Glutamatergic neuron (in vitro differentiated cells): ENCODE measurements at regions not wholly inside any gene's neighbourhood (a gene's known extent, or its start where the extent isn't known, plus 50 kb on each side); places are given as distances from the start of the nearest gene placed in this dataset.
"Not testable (repeated sequence)": the region's sequence is repeated elsewhere in the genome, so short reads cannot be mapped to it uniquely, and the experiment has no call there.

ENCODE experiments used
- DNase-seq: peaks from one replicate; pipeline ENCODE4 v3.0.0; 2022
- H3K27ac Mint-ChIP-seq: one replicate; pipeline ENCODE4 v1.8.0; 2020; ENCODE audit warnings: mild to moderate bottlenecking, mixed read lengths, inconsistent platforms; ENCODE audit not compliant: unreplicated experiment
- H3K27me3 Mint-ChIP-seq: one replicate; pipeline ENCODE4 v1.8.0; 2020; ENCODE audit warnings: mild to moderate bottlenecking, moderate library complexity, mixed read lengths, inconsistent platforms; ENCODE audit not compliant: unreplicated experiment
- H3K36me3 Mint-ChIP-seq: one replicate; pipeline ENCODE4 v1.8.0; 2020; ENCODE audit warnings: mild to moderate bottlenecking, mixed read lengths, inconsistent platforms; ENCODE audit not compliant: unreplicated experiment
- H3K4me1 Mint-ChIP-seq: one replicate; pipeline ENCODE4 v1.8.0; 2020; ENCODE audit warnings: mild to moderate bottlenecking, low read depth, mixed read lengths, inconsistent platforms; ENCODE audit not compliant: unreplicated experiment
- H3K4me3 Mint-ChIP-seq: one replicate; pipeline ENCODE4 v1.8.0; 2020; ENCODE audit warnings: mild to moderate bottlenecking, mixed read lengths, inconsistent platforms; ENCODE audit not compliant: unreplicated experiment
- H3K9me3 Mint-ChIP-seq: one replicate; pipeline ENCODE4 v1.8.0; 2020; ENCODE audit warnings: mild to moderate bottlenecking, moderate library complexity, mixed read lengths, inconsistent platforms; ENCODE audit not compliant: unreplicated experiment
- CTCF ChIP-seq: fragments of 200-600 bp; sonication (generic); IDR thresholded peaks from one replicate; pipeline ENCODE4 v1.5.0; 2021; ENCODE audit not compliant: partially characterized antibody, unreplicated experiment

- Mint-ChIP-seq H3K36me3 (no peaks in the 10 kb centered on the region), H3K27me3 (no peaks in the 10 kb centered on the region), H3K4me3 (no peak overlapping the region)
Observed at GRCh38 chr5:91302958-91303357, 80.2 kb downstream of the ARRDC3 start.

GRCh38 chr5:91302305-91302704 lies 80.8 kb downstream of the ARRDC3 start:
- Mint-ChIP-seq H3K27ac (no peak overlapping the region), H3K4me1 (no peaks in the 10 kb centered on the region), H3K27me3 (no peaks in the 10 kb centered on the region), H3K36me3 (no peaks in the 10 kb centered on the region), H3K9me3 (peaks cover 1% of the 10 kb centered on the region), H3K4me3 (no peak overlapping the region)
- TF ChIP-seq CTCF = no peak
- DNase-seq = no peak

More at GRCh38 chr5:91302958-91303357, 80.2 kb downstream of the ARRDC3 start:
- no peak for TF ChIP-seq CTCF
- Mint-ChIP-seq H3K4me1 (no peaks in the 10 kb centered on the region), H3K9me3 (peaks cover 1% of the 10 kb centered on the region), H3K27ac (no peak overlapping the region)
- DNase-seq = no peak

GRCh38 chr5:91301106-91301846 lies 81.8 kb downstream of the ARRDC3 start:
- peaks cover 1% of the 10 kb centered on the region for H3K9me3 Mint-ChIP-seq
- no peaks in the 10 kb centered on the region for H3K36me3 Mint-ChIP-seq
- no peak overlapping the region for H3K27ac Mint-ChIP-seq
- no peaks in the 10 kb centered on the region for H3K4me1 Mint-ChIP-seq
- no peak for TF ChIP-seq CTCF
- DNase-seq = no peak
- no peak overlapping the region for H3K4me3 Mint-ChIP-seq
- no peaks in the 10 kb centered on the region for H3K27me3 Mint-ChIP-seq

- Mint-ChIP-seq H3K27ac (no peak overlapping the region), H3K36me3 (no peaks in the 10 kb centered on the region), H3K4me3 (no peak overlapping the region), H3K4me1 (no peaks in the 10 kb centered on the region), H3K9me3 (peaks cover 1% of the 10 kb centered on the region), H3K27me3 (no peaks in the 10 kb centered on the region)
- TF ChIP-seq CTCF = no peak
- no peak for DNase-seq
Observed at GRCh38 chr5:91297994-91298393, 85.1 kb downstream of the ARRDC3 start.

- TF ChIP-seq CTCF = no peak
- Mint-ChIP-seq H3K4me3 (no peak overlapping the region), H3K27me3 (no peaks in the 10 kb centered on the region), H3K36me3 (no peaks in the 10 kb centered on the region), H3K27ac (no peak overlapping the region), H3K9me3 (peaks cover 1% of the 10 kb centered on the region), H3K4me1 (no peaks in the 10 kb centered on the region)
- no peak for DNase-seq
Observed at GRCh38 chr5:91296674-91297143, 86.4 kb downstream of the ARRDC3 start.

GRCh38 chr5:91296102-91296501 lies 87.0 kb downstream of the ARRDC3 start:
- not testable (repeated sequence) for DNase-seq, H3K27me3 Mint-ChIP-seq, H3K4me3 Mint-ChIP-seq, H3K27ac Mint-ChIP-seq, H3K36me3 Mint-ChIP-seq, H3K9me3 Mint-ChIP-seq, H3K4me1 Mint-ChIP-seq
